H9 (cell line): ENCODE measurements at regions not wholly inside any gene's neighbourhood (a gene's known extent, or its start where the extent isn't known, plus 50 kb on each side); places are given as distances from the start of the nearest gene placed in this dataset.

ENCODE experiments used
- DNase-seq: peaks from one replicate; pipeline ENCODE4 v3.0.0-alpha.2; 2017
- H2AFZ ChIP-seq: one replicate; pipeline ENCODE4 v1.6.1; 2013; ENCODE audit warnings: mild to moderate bottlenecking, low read length, control low read depth, moderate library complexity
- H2AK5ac ChIP-seq: 2 replicates; pipeline ENCODE4 v1.6.1; 2013; ENCODE audit warnings: low read length, control low read depth, mixed read lengths; ENCODE audit not compliant: insufficient read length
- H2BK120ac ChIP-seq: one replicate; pipeline ENCODE4 v1.6.1; 2013; ENCODE audit warnings: low read depth, mild to moderate bottlenecking, low read length, control low read depth, inconsistent platforms; ENCODE audit not compliant: poor library complexity, severe bottlenecking
- H2BK12ac ChIP-seq: 2 replicates; pipeline ENCODE4 v1.6.1; 2013; ENCODE audit warnings: low read length, control low read depth, mixed read lengths, low read depth; ENCODE audit not compliant: insufficient read length
- H2BK15ac ChIP-seq: 2 replicates; pipeline ENCODE4 v1.6.1; 2013; ENCODE audit warnings: low read depth, low read length, control low read depth
- H2BK20ac ChIP-seq: one replicate; pipeline ENCODE4 v1.6.1; 2013; ENCODE audit warnings: low read depth, mild to moderate bottlenecking, low read length, control low read depth, inconsistent platforms; ENCODE audit not compliant: poor library complexity, severe bottlenecking
- H2BK5ac ChIP-seq: 2 replicates; pipeline ENCODE4 v1.6.1; 2013; ENCODE audit warnings: low read length, control low read depth, mixed read lengths; ENCODE audit not compliant: insufficient read length
- H3K14ac ChIP-seq: 2 replicates; pipeline ENCODE4 v1.6.1; 2013; ENCODE audit warnings: low read length, control low read depth; ENCODE audit not compliant: insufficient read depth
- H3K18ac ChIP-seq: 2 replicates; pipeline ENCODE4 v1.6.1; 2013; ENCODE audit warnings: low read depth, mild to moderate bottlenecking, mixed read lengths, low read length, control low read depth; ENCODE audit not compliant: insufficient read length
- H3K23ac ChIP-seq: 2 replicates; pipeline ENCODE4 v1.6.1; 2013; ENCODE audit warnings: low read length, control low read depth, mixed read lengths, low read depth; ENCODE audit not compliant: insufficient read length
- H3K23me2 ChIP-seq: 2 replicates; pipeline ENCODE4 v1.6.1; 2013; ENCODE audit warnings: low read depth, mild to moderate bottlenecking, mixed read lengths, low read length, control low read depth; ENCODE audit not compliant: insufficient read length, poor library complexity, severe bottlenecking
- H3K27ac ChIP-seq: 2 replicates; pipeline ENCODE4 v1.5.1; 2013; ENCODE audit warnings: low read length, control low read depth, mixed read lengths, low read depth; ENCODE audit not compliant: insufficient read length
- H3K27me3 ChIP-seq: 2 replicates; pipeline ENCODE4 v1.6.1; 2013; ENCODE audit warnings: low read length, control low read depth, inconsistent platforms; ENCODE audit not compliant: insufficient read depth
- H3K4ac ChIP-seq: 2 replicates; pipeline ENCODE4 v1.6.1; 2013; ENCODE audit warnings: low read depth, mild to moderate bottlenecking, control low read depth, inconsistent platforms, low read length, moderate library complexity
- H3K4me1 ChIP-seq: 2 replicates; pipeline ENCODE4 v1.6.1; 2013; ENCODE audit warnings: low read length, control low read depth, inconsistent platforms; ENCODE audit not compliant: insufficient read depth
- H3K4me2 ChIP-seq: 2 replicates; pipeline ENCODE4 v1.6.1; 2013; ENCODE audit warnings: low read length, control low read depth, mixed read lengths; ENCODE audit not compliant: insufficient read length, insufficient read depth
- H3K56ac ChIP-seq: 2 replicates; pipeline ENCODE4 v1.6.1; 2013; ENCODE audit warnings: low read depth, mild to moderate bottlenecking, mixed read lengths, low read length, control low read depth; ENCODE audit not compliant: insufficient read length
- H3K79me1 ChIP-seq: 2 replicates; pipeline ENCODE4 v1.6.1; 2013; ENCODE audit warnings: low read depth, mild to moderate bottlenecking, moderate library complexity, low read length, control low read depth, inconsistent platforms; ENCODE audit not compliant: insufficient read depth, poor library complexity, severe bottlenecking
- H3K79me2 ChIP-seq: 2 replicates; pipeline ENCODE4 v1.6.1; 2013; ENCODE audit warnings: low read length, control low read depth, inconsistent platforms; ENCODE audit not compliant: insufficient read depth
- H3K9ac ChIP-seq: 2 replicates; pipeline ENCODE4 v1.6.1; 2013; ENCODE audit warnings: low read length, control low read depth, mixed read lengths; ENCODE audit not compliant: insufficient read length; ENCODE audit errors: extremely low read depth
- H3K9me3 ChIP-seq: one replicate; pipeline ENCODE4 v1.6.1; 2013; ENCODE audit warnings: low read depth, low read length, inconsistent platforms; ENCODE audit not compliant: control insufficient read depth
- H3T11ph ChIP-seq: one replicate; pipeline ENCODE4 v1.6.1; 2013; ENCODE audit warnings: mild to moderate bottlenecking, low read length, control low read depth, inconsistent platforms
- H4K20me1 ChIP-seq: one replicate; pipeline ENCODE4 v1.6.1; 2013; ENCODE audit not compliant: control insufficient read depth, insufficient read length, insufficient read depth
- H4K5ac ChIP-seq: 2 replicates; pipeline ENCODE4 v1.6.1; 2013; ENCODE audit warnings: low read depth, mild to moderate bottlenecking, mixed read lengths, low read length, control low read depth; ENCODE audit not compliant: insufficient read length
- H4K8ac ChIP-seq: replicated peaks from 2 replicates; pipeline ENCODE4 v1.6.1; 2013; ENCODE audit warnings: low read length, control low read depth, mixed read lengths, low read depth; ENCODE audit not compliant: insufficient read length
- H4K91ac ChIP-seq: 2 replicates; pipeline ENCODE4 v1.6.1; 2013; ENCODE audit warnings: low read depth, mild to moderate bottlenecking, moderate library complexity, mixed read lengths, low read length, control low read depth; ENCODE audit not compliant: insufficient read length
- H3K27ac Mint-ChIP-seq, 3 experiments: 2 replicates in 2 of 3; 3 replicates in 1 of 3; pipeline ENCODE4 v1.8.0; 2020 to 2021; ENCODE audit warnings: mixed read lengths in 3 of 3, mild to moderate bottlenecking in 1 of 3, moderate library complexity in 1 of 3
- H3K27me3 Mint-ChIP-seq: 2 replicates; pipeline ENCODE4 v1.8.0; 2021; ENCODE audit warnings: low read depth, mild to moderate bottlenecking, moderate library complexity, mixed read lengths
- H3K36me3 Mint-ChIP-seq, 3 experiments: 2 replicates in 2 of 3; 3 replicates in 1 of 3; pipeline ENCODE4 v1.8.0; 2020 to 2021; ENCODE audit warnings: low read depth in 3 of 3, mixed read lengths in 3 of 3; ENCODE audit not compliant: insufficient read depth in 1 of 3
- H3K4me1 Mint-ChIP-seq, 2 experiments: 2 replicates each; pipeline ENCODE4 v1.8.0; 2020; ENCODE audit warnings: mixed read lengths in 2 of 2
- H3K4me3 Mint-ChIP-seq, 2 experiments: 2 replicates in 1 of 2; 3 replicates in 1 of 2; pipeline ENCODE4 v1.8.0; 2020 to 2021; ENCODE audit warnings: mild to moderate bottlenecking in 2 of 2, mixed read lengths in 2 of 2, moderate library complexity in 1 of 2
- H3K9me3 Mint-ChIP-seq, 2 experiments: 2 replicates in 1 of 2; 3 replicates in 1 of 2; pipeline ENCODE4 v1.8.0; 2020; ENCODE audit warnings: mild to moderate bottlenecking in 2 of 2, mixed read lengths in 2 of 2, moderate library complexity in 1 of 2
- WGBS: extraction: QIAGEN DNeasy Blood & Tissue Kit; methylation state at CpG from one replicate; pipeline ENCODE4 v1.1.7; 2013; ENCODE audit warnings: missing lambda C conversion rate, low lambda C conversion rate, mixed read lengths; ENCODE audit not compliant: insufficient read length; ENCODE audit errors: extremely low coverage; 5-methylcytosine and 5-hydroxymethylcytosine counted together
- TF ChIP-seq, protein P1 (sequence below): fragments of 200-600 bp; sonication (generic); conservative IDR thresholded peaks from 3 replicates; pipeline ENCODE4 v1.8.0; 2021; ENCODE audit warnings: antibody characterized with exemption, mild to moderate bottlenecking

- no peaks in the 10 kb centered on the region for H4K20me1 ChIP-seq
- no peak overlapping the region for H3K9ac ChIP-seq
- no peak overlapping the region for H3K18ac ChIP-seq
- no peak for DNase-seq
- no peak overlapping the region for H3K4ac ChIP-seq
- Mint-ChIP-seq H3K9me3 (no peaks in the 10 kb centered on the region), H3K27ac (no peak overlapping the region), H3K36me3 (no peaks in the 10 kb centered on the region), H3K4me1 (no peaks in the 10 kb centered on the region), H3K4me3 (no peak overlapping the region), H3K27me3 (peaks cover 14% of the 10 kb centered on the region)
- no peak overlapping the region for H2BK15ac ChIP-seq
- H2BK5ac ChIP-seq, result no peak overlapping the region
- no peak overlapping the region for H4K8ac ChIP-seq
- no peak overlapping the region for H4K5ac ChIP-seq
- H3K27me3 ChIP-seq, result no peaks in the 10 kb centered on the region
- no peaks in the 10 kb centered on the region for H3K4me1 ChIP-seq
- no peak overlapping the region for H3T11ph ChIP-seq
- H3K23ac ChIP-seq, result no peak overlapping the region
- no peak overlapping the region for H3K56ac ChIP-seq
- H2AK5ac ChIP-seq, result no peak overlapping the region
- H3K27ac ChIP-seq, result no peak overlapping the region
- H2BK120ac ChIP-seq, result no peak overlapping the region
- H3K4me2 ChIP-seq, result no peak overlapping the region
- H3K79me2 ChIP-seq, result no peaks in the 10 kb centered on the region; the same call in 1 of the 2 replicates
- no CpG with 5 or more reads among the region's 3 CpGs for WGBS
- TF ChIP-seq, protein P1, sequence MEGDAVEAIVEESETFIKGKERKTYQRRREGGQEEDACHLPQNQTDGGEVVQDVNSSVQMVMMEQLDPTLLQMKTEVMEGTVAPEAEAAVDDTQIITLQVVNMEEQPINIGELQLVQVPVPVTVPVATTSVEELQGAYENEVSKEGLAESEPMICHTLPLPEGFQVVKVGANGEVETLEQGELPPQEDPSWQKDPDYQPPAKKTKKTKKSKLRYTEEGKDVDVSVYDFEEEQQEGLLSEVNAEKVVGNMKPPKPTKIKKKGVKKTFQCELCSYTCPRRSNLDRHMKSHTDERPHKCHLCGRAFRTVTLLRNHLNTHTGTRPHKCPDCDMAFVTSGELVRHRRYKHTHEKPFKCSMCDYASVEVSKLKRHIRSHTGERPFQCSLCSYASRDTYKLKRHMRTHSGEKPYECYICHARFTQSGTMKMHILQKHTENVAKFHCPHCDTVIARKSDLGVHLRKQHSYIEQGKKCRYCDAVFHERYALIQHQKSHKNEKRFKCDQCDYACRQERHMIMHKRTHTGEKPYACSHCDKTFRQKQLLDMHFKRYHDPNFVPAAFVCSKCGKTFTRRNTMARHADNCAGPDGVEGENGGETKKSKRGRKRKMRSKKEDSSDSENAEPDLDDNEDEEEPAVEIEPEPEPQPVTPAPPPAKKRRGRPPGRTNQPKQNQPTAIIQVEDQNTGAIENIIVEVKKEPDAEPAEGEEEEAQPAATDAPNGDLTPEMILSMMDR, result no peak
- no peak overlapping the region for H2BK12ac ChIP-seq
- no peak overlapping the region for H2BK20ac ChIP-seq
- H3K14ac ChIP-seq, result no peak overlapping the region
- H2AFZ ChIP-seq, result no peak overlapping the region
- H3K9me3 ChIP-seq, result no peaks in the 10 kb centered on the region
- H4K91ac ChIP-seq, result no peak overlapping the region
- no peaks in the 10 kb centered on the region for H3K23me2 ChIP-seq
- H3K79me1 ChIP-seq, result no peaks in the 10 kb centered on the region
Observed at GRCh38 chr1:232689711-232690110, 59.8 kb upstream of the SIPA1L2 start.
